Keratinocyte (primary cell): ENCODE measurements at regions not wholly inside any gene's neighbourhood (a gene's known extent, or its start where the extent isn't known, plus 50 kb on each side); places are given as distances from the start of the nearest gene placed in this dataset.

Source experiments
- DNase-seq: peaks from one replicate; pipeline ENCODE4 v3.0.0-alpha.2; 2011; ENCODE audit warnings: low read depth, missing footprints, low spot score
- FAIRE-seq: peaks from 2 replicates; lab custom pipeline; 2011; peaks lifted over from hg19 to GRCh38; lab: Jason Lieb, UNC
- H2AFZ ChIP-seq: 2 replicates; pipeline ENCODE4 v1.6.0; 2012; ENCODE audit warnings: low read length, control low read depth, inconsistent platforms; ENCODE audit not compliant: control insufficient read depth
- H3K27ac ChIP-seq: 2 replicates; pipeline ENCODE4 v1.5.1; 2011; ENCODE audit warnings: low read length; ENCODE audit not compliant: control insufficient read depth, insufficient read depth
- H3K27me3 ChIP-seq: 3 replicates; pipeline ENCODE4 v1.6.0; 2011; ENCODE audit warnings: low read length; ENCODE audit not compliant: control insufficient read depth, insufficient read depth; ENCODE audit errors: extremely low read depth
- H3K36me3 ChIP-seq, 2 experiments: 2 replicates in 1 of 2; 3 replicates in 1 of 2; pipeline ENCODE4 v1.5.1; 2011; ENCODE audit warnings: low read length in 2 of 2, mild to moderate bottlenecking in 1 of 2; ENCODE audit not compliant: control insufficient read depth in 2 of 2, insufficient read depth in 2 of 2; ENCODE audit errors: extremely low read depth in 1 of 2
- H3K4me1 ChIP-seq: 3 replicates; pipeline ENCODE4 v1.5.1; 2011; ENCODE audit warnings: low read length; ENCODE audit not compliant: control insufficient read depth, insufficient read depth; ENCODE audit errors: extremely low read depth
- H3K4me2 ChIP-seq: 3 replicates; pipeline ENCODE4 v1.6.0; 2011; ENCODE audit warnings: low read depth, low read length; ENCODE audit not compliant: control insufficient read depth, insufficient read depth; ENCODE audit errors: extremely low read depth
- H3K4me3 ChIP-seq, 3 experiments: fragments of 200-600 bp in 1 of 3; sonication (generic) in 1 of 3; 2 replicates in 2 of 3; 3 replicates in 1 of 3; pipeline ENCODE4 v1.5.1; 2011 to 2016; ENCODE audit warnings: low read length in 3 of 3, mild to moderate bottlenecking in 3 of 3, control low read depth in 2 of 3, inconsistent platforms in 1 of 3, low read depth in 1 of 3, mixed read lengths in 1 of 3, mixed run types in 1 of 3, moderate library complexity in 1 of 3; ENCODE audit not compliant: control insufficient read depth in 2 of 3, insufficient read depth in 2 of 3; ENCODE audit errors: extremely low read depth in 1 of 3
- H3K79me2 ChIP-seq: 2 replicates; pipeline ENCODE4 v1.6.0; 2012; ENCODE audit warnings: low read length; ENCODE audit not compliant: control insufficient read depth, insufficient read depth
- H3K9ac ChIP-seq: 3 replicates; pipeline ENCODE4 v1.6.0; 2011; ENCODE audit warnings: low read length; ENCODE audit not compliant: control insufficient read depth, insufficient read depth; ENCODE audit errors: extremely low read depth
- H3K9me1 ChIP-seq: 3 replicates; pipeline ENCODE4 v1.6.0; 2011; ENCODE audit warnings: low read length; ENCODE audit not compliant: control insufficient read depth, insufficient read depth; ENCODE audit errors: extremely low read depth
- H3K9me3 ChIP-seq: 2 replicates; pipeline ENCODE4 v1.5.1; 2012; ENCODE audit warnings: low read depth, low read length; ENCODE audit not compliant: control insufficient read depth
- H4K20me1 ChIP-seq: 3 replicates; pipeline ENCODE4 v1.6.0; 2011; ENCODE audit warnings: low read length; ENCODE audit not compliant: control insufficient read depth, insufficient read depth; ENCODE audit errors: extremely low read depth
- CTCF ChIP-seq, 3 experiments: IDR thresholded peaks in 1 of 3; conservative IDR thresholded peaks in 1 of 3; optimal IDR thresholded peaks in 1 of 3; 2 replicates in 2 of 3; 3 replicates in 1 of 3; pipeline versions ENCODE3 to v1.5.1; 2011; ENCODE audit warnings: low read length in 3 of 3, mild to moderate bottlenecking in 3 of 3, moderate library complexity in 2 of 3, control low read depth in 1 of 3, inconsistent platforms in 1 of 3; ENCODE audit not compliant: insufficient read depth in 2 of 3; ENCODE audit errors: extremely low read depth in 1 of 3
- EZH2 ChIP-seq: IDR thresholded peaks from one replicate; pipeline ENCODE4 v1.6.1; 2012; ENCODE audit warnings: inconsistent platforms, mild to moderate bottlenecking, low read length, moderate library complexity
- dilution Hi-C: fragments of 300-500 bp; cut with MboI; formaldehyde crosslinking; loops from one replicate; pipeline ENCODE4 v1.7.0; 2020; ENCODE audit warnings: low sequenced_read_pairs; ENCODE audit not compliant: extremely low pct_ligation_motif_present

- H3K4me3 ChIP-seq: no peak overlapping the region
- TF ChIP-seq CTCF (optimal IDR thresholded peaks at IDR 0.05 in 1 of 3, IDR thresholded peaks at IDR 0.05 in 1 of 3, conservative IDR thresholded peaks at IDR 0.05 in 1 of 3; ENCODE audit: extremely low read depth in 1 of 3, insufficient read depth in 2 of 3, low read length in 3 of 3) (no peak), EZH2 (no peak)
- no peak overlapping the region for H3K27ac ChIP-seq
- H3K4me1 ChIP-seq: peaks cover 10% of the 10 kb centered on the region
- H3K9me3 ChIP-seq: no peaks in the 10 kb centered on the region
- DNase-seq (no peak), FAIRE-seq (no peak)
- no peaks in the 10 kb centered on the region for H3K79me2 ChIP-seq
- H3K9ac ChIP-seq: no peak overlapping the region
- dilution Hi-C loops: no loop called here
- no peaks in the 10 kb centered on the region for H3K9me1 ChIP-seq
- H3K36me3 ChIP-seq: no peaks in the 10 kb centered on the region
- no peaks in the 10 kb centered on the region for H3K27me3 ChIP-seq
- H3K4me2 ChIP-seq: no peak overlapping the region
- H2AFZ ChIP-seq: no peak overlapping the region
- no peaks in the 10 kb centered on the region for H4K20me1 ChIP-seq
Measured at GRCh38 chr11:33622806-33623205, 77.8 kb downstream of the C11orf91 start.

- no peak for TF ChIP-seq CTCF (optimal IDR thresholded peaks at IDR 0.05 in 1 of 3, IDR thresholded peaks at IDR 0.05 in 1 of 3, conservative IDR thresholded peaks at IDR 0.05 in 1 of 3; ENCODE audit: extremely low read depth in 1 of 3, insufficient read depth in 2 of 3, low read length in 3 of 3)
- TF ChIP-seq EZH2: no peak
- no peaks in the 10 kb centered on the region for H3K36me3 ChIP-seq
- H3K4me1 ChIP-seq: peaks cover 10% of the 10 kb centered on the region
- no peak overlapping the region for H3K4me3 ChIP-seq
- H4K20me1 ChIP-seq: no peaks in the 10 kb centered on the region
- no peaks in the 10 kb centered on the region for H3K9me1 ChIP-seq
- no peak overlapping the region for H3K9ac ChIP-seq
- FAIRE-seq (no peak), DNase-seq (no peak)
- dilution Hi-C loops: no loop called here
- no peaks in the 10 kb centered on the region for H3K27me3 ChIP-seq
- no peak overlapping the region for H3K27ac ChIP-seq
- H3K4me2 ChIP-seq: no peak overlapping the region
- no peaks in the 10 kb centered on the region for H3K9me3 ChIP-seq
- H3K79me2 ChIP-seq: no peaks in the 10 kb centered on the region
- H2AFZ ChIP-seq: no peak overlapping the region
Measured at GRCh38 chr11:33622186-33622585, 78.4 kb downstream of the C11orf91 start.
